GM12875 (cell line): ENCODE measurements at regions not wholly inside any gene's neighbourhood (a gene's known extent, or its start where the extent isn't known, plus 50 kb on each side); places are given as distances from the start of the nearest gene placed in this dataset.
"Not testable (repeated sequence)": the region's sequence is repeated elsewhere in the genome, so short reads cannot be mapped to it uniquely, and the experiment has no call there.

Experiments used
- H3K4me3 ChIP-seq: one replicate; pipeline ENCODE4 v1.5.1; 2011; ENCODE audit warnings: low read depth, low read length, control low read depth
- TF ChIP-seq, protein P1 (sequence below): IDR thresholded peaks from 2 replicates; pipeline ENCODE4 v1.5.1; 2011; ENCODE audit warnings: low read depth, mild to moderate bottlenecking, control low read depth, inconsistent platforms, low read length, moderate library complexity, borderline replicate concordance; ENCODE audit not compliant: insufficient read depth

DNA sequence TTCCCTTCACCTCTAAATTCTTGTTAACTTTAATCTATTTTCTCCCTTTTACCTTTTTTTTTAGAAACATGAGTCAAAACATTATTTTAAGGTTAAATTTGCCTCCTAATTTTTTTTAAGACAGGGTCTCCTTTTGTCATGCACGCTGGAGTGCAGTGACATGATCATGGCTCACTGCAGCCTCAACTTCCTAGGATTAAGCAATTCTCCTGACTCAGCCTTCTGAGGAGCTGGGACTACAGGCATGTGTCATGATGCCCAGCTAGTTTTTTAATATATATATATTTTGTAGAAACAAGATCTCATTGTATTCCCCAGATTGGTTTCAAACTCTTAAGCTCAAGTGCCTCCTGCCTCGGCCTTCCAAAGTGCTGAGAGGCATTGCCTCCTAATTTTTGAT lies 424.7 kb upstream of the FAM174A start:
- no peak overlapping the region for H3K4me3 ChIP-seq
- TF ChIP-seq, protein P1, sequence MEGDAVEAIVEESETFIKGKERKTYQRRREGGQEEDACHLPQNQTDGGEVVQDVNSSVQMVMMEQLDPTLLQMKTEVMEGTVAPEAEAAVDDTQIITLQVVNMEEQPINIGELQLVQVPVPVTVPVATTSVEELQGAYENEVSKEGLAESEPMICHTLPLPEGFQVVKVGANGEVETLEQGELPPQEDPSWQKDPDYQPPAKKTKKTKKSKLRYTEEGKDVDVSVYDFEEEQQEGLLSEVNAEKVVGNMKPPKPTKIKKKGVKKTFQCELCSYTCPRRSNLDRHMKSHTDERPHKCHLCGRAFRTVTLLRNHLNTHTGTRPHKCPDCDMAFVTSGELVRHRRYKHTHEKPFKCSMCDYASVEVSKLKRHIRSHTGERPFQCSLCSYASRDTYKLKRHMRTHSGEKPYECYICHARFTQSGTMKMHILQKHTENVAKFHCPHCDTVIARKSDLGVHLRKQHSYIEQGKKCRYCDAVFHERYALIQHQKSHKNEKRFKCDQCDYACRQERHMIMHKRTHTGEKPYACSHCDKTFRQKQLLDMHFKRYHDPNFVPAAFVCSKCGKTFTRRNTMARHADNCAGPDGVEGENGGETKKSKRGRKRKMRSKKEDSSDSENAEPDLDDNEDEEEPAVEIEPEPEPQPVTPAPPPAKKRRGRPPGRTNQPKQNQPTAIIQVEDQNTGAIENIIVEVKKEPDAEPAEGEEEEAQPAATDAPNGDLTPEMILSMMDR, result no peak

GRCh38 chr5:100108883-100109282 lies 426.3 kb upstream of the FAM174A start:
- no peak overlapping the region for H3K4me3 ChIP-seq
- TF ChIP-seq, protein P1, result no peak

DNA sequence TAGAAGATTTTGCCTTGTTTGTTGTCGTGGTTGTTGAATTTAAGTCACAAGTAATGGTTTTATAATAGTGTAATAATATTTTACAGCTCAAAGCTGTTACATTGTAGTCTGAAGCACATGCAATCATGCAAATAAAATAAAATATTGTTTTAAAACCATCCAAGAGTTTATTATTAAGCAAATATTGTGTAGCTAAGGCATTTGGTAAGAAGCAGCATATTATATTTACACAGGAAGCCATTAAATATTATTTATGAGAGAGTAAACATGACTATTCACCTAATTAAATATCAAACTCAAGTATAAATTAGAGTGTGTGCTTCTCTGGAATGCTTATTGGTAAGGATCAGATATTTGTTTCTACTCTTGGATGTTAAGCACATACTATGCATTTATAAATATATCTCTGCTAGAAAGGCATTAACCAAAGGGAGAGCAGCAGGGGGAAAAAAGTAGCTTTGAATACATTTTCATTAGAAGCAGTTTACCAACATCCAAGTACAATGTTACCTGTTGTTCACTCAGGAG lies 431.5 kb upstream of the FAM174A start:
- H3K4me3 ChIP-seq, result not testable (repeated sequence)

DNA sequence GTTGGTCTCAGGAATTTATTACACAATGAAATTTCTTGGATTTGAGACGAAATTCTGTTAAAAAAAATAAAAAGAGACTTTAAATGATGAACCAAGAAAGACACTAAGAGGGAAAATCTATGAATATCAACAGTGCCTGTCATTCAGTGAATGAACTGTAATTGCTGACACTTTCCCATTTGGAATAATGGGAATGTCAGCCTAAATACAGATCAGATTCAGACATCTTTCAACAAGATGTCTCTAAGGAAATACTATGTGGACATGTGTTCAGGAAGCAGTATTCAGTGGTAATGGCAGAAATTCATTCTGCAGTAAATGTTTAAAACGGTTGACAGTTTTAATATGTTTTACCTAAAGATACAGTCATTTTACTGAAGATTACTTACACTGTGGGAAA lies 433.7 kb upstream of the FAM174A start:
- H3K4me3 ChIP-seq, result not testable (repeated sequence)

DNA sequence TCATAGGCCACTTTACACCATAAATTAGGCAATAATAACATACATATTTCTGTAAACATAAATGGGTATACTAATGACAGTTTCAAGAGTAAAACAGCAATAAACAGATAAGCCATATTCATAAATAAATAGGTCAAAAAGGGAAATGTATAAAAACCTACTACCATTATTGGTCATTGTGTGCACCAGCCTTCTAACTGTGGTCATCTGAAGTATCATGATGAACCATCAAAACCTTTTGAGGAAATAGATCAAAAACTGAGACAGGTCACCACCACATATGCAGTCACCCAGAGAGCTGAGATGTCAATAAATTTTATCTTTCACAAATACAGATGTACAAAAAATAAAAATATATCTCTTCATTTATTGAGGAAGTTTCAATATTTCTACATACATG lies 438.8 kb upstream of the FAM174A start:
- H3K4me3 ChIP-seq, result not testable (repeated sequence)

- H3K4me3 ChIP-seq, result not testable (repeated sequence)
These were observed 454.5 kb upstream of the FAM174A start for GRCh38 chr5:100080703-100081102.

DNA sequence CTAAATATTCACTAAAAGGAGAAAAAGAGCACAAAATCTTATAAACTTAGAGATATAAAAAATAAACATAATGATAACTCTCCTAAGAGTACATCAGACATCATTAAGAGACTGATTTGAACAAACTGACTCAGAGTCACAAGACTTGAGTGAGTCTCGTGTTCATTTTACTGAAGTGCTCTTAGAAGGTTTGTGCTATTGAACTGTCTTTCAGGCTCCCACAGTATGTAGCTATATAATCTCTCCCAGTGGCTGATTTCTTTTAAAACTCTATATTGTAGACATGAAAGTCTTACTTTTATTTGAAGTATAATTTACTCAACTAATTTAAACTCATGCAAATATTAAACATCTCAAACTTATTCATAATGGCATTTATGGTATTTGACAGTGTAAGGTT lies 456.0 kb upstream of the FAM174A start:
- H3K4me3 ChIP-seq, result not testable (repeated sequence)

- H3K4me3 ChIP-seq, result not testable (repeated sequence)
These were observed 469.2 kb upstream of the FAM174A start for GRCh38 chr5:100066020-100066419.

DNA sequence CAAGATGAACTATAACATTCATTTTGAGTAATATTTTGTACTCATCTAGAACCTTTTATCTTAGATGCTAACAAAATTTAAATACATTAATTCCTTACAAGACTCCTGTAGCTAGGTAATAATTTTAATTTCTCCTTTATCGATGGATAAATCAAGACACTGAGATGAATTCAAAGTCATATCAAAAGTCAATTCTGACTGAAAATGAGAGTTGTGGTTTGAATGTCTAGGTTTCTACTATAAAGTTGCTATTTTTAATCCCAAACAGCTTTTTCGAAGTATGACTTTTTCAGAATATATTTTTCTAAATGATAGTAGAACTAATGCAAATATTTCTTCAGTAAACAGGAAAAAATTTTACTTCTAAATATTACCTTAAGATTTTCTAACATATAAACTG lies 491.7 kb upstream of the FAM174A start:
- TF ChIP-seq, protein P1, result no peak
- H3K4me3 ChIP-seq, result no peak overlapping the region

- H3K4me3 ChIP-seq, result no peak overlapping the region
- TF ChIP-seq, protein P1, result no peak
These were observed 508.6 kb upstream of the FAM174A start for GRCh38 chr5:100026606-100027005.

- H3K4me3 ChIP-seq, result no peak overlapping the region
- TF ChIP-seq, protein P1, result no peak
These were observed 511.6 kb upstream of the FAM174A start for GRCh38 chr5:100023536-100023935.
